CD8-positive, alpha-beta memory T cell (primary cell): ENCODE measurements at regions not wholly inside any gene's neighbourhood (a gene's known extent, or its start where the extent isn't known, plus 50 kb on each side); places are given as distances from the start of the nearest gene placed in this dataset.

ENCODE experiments used
- CTCF ChIA-PET: fragments of 350-600 bp; sonication (Branson Sonifier 250); formaldehyde crosslinking; loops from one replicate; lab custom pipeline; 2021; ENCODE audit warnings: antibody characterized with exemption; lab: Charles Lee
- POLR2A ChIA-PET: fragments of 350-600 bp; sonication (Branson Sonifier 250); formaldehyde crosslinking; loops from one replicate; lab custom pipeline; 2021; ENCODE audit warnings: antibody characterized with exemption; lab: Charles Lee
- DNase-seq, 5 donors: peaks; one replicate each; pipeline versions ENCODE4 v3.0.0 to v3.0.0-alpha.2; 2020 to 2022; ENCODE audit warnings: mixed read lengths in 1 of 5
- H3K27ac ChIP-seq: one replicate; pipeline ENCODE4 v1.7.0; 2013; ENCODE audit warnings: low read depth, mild to moderate bottlenecking, low read length, moderate library complexity
- H3K27me3 ChIP-seq: 2 replicates; pipeline ENCODE4 v1.7.0; 2013; ENCODE audit warnings: low read length, mild to moderate bottlenecking; ENCODE audit not compliant: insufficient read depth, poor library complexity, severe bottlenecking
- H3K36me3 ChIP-seq: 2 replicates; pipeline ENCODE4 v1.7.0; 2013; ENCODE audit warnings: mild to moderate bottlenecking, low read length, moderate library complexity; ENCODE audit not compliant: insufficient read depth
- H3K4me1 ChIP-seq: 2 replicates; pipeline ENCODE4 v1.7.0; 2013; ENCODE audit warnings: mild to moderate bottlenecking, low read length, moderate library complexity; ENCODE audit not compliant: insufficient read depth
- H3K4me3 ChIP-seq: 2 replicates; pipeline ENCODE4 v1.7.0; 2013; ENCODE audit warnings: mild to moderate bottlenecking, low read length
- H3K9me3 ChIP-seq: 2 replicates; pipeline ENCODE4 v1.7.0; 2013; ENCODE audit warnings: mild to moderate bottlenecking, low read length
- H3K27ac Mint-ChIP-seq, 8 donors: one replicate each; pipeline ENCODE4 v1.8.0; 2020 to 2021; ENCODE audit warnings: mixed read lengths in 8 of 8, mild to moderate bottlenecking in 6 of 8, inconsistent platforms in 3 of 8, moderate library complexity in 3 of 8
- H3K27me3 Mint-ChIP-seq, 2 donors: one replicate each; pipeline ENCODE4 v1.8.0; 2020 to 2021; ENCODE audit warnings: mixed read lengths in 2 of 2, mild to moderate bottlenecking in 1 of 2, moderate library complexity in 1 of 2
- H3K36me3 Mint-ChIP-seq, 3 donors: one replicate each; pipeline ENCODE4 v1.8.0; 2020 to 2021; ENCODE audit warnings: mixed read lengths in 3 of 3, inconsistent platforms in 1 of 3, mild to moderate bottlenecking in 1 of 3
- H3K4me1 Mint-ChIP-seq, 3 donors: one replicate each; pipeline ENCODE4 v1.8.0; 2020 to 2021; ENCODE audit warnings: mixed read lengths in 3 of 3, inconsistent platforms in 1 of 3, mild to moderate bottlenecking in 1 of 3
- H3K4me3 Mint-ChIP-seq, 7 donors: one replicate each; pipeline ENCODE4 v1.8.0; 2020 to 2021; ENCODE audit warnings: mixed read lengths in 7 of 7, mild to moderate bottlenecking in 6 of 7, moderate library complexity in 4 of 7, inconsistent platforms in 2 of 7
- H3K9me3 Mint-ChIP-seq, 5 donors: one replicate each; pipeline ENCODE4 v1.8.0; 2020 to 2022; ENCODE audit warnings: mixed read lengths in 5 of 5, mild to moderate bottlenecking in 3 of 5, moderate library complexity in 2 of 5, inconsistent platforms in 1 of 5

- Histone ChIP-seq H3K27me3 (no peaks in the 10 kb centered on the region), H3K4me1 (no peaks in the 10 kb centered on the region), H3K4me3 (no peak overlapping the region), H3K36me3 (no peaks in the 10 kb centered on the region), H3K27ac (no peak overlapping the region), H3K9me3 (no peaks in the 10 kb centered on the region)
- peak overlapping the region in 2 of 8 donors; percentile 26 to 40 for H3K27ac Mint-ChIP-seq
- POLR2A ChIA-PET: no interaction called here
- CTCF ChIA-PET: no interaction called here
- H3K9me3 Mint-ChIP-seq: no peaks in the 10 kb centered on the region
- DNase-seq: no peak
- no peak overlapping the region for H3K4me3 Mint-ChIP-seq
- H3K36me3 Mint-ChIP-seq: no peaks in the 10 kb centered on the region
- H3K27me3 Mint-ChIP-seq: no peaks in the 10 kb centered on the region
- no peaks in the 10 kb centered on the region for H3K4me1 Mint-ChIP-seq
These were observed 62.1 kb upstream of the TPM4 start for GRCh38 chr19:16013851-16014840.

GRCh38 chr19:16014923-16015804 lies 61.1 kb upstream of the TPM4 start:
- H3K9me3 Mint-ChIP-seq: no peaks in the 10 kb centered on the region
- H3K27ac Mint-ChIP-seq: peak overlapping the region in 2 of 8 donors; percentile 57 to 64
- Histone ChIP-seq H3K36me3 (no peaks in the 10 kb centered on the region), H3K4me3 (no peak overlapping the region), H3K4me1 (no peaks in the 10 kb centered on the region), H3K27ac (no peak overlapping the region), H3K27me3 (no peaks in the 10 kb centered on the region), H3K9me3 (no peaks in the 10 kb centered on the region)
- no peaks in the 10 kb centered on the region for H3K36me3 Mint-ChIP-seq
- no peak for DNase-seq
- POLR2A ChIA-PET: no interaction called here
- H3K27me3 Mint-ChIP-seq: no peaks in the 10 kb centered on the region
- H3K4me3 Mint-ChIP-seq: no peak overlapping the region
- CTCF ChIA-PET: no interaction called here
- H3K4me1 Mint-ChIP-seq: no peaks in the 10 kb centered on the region

GRCh38 chr19:16015805-16016173 lies 60.5 kb upstream of the TPM4 start:
- no peaks in the 10 kb centered on the region for H3K9me3 Mint-ChIP-seq
- no peaks in the 10 kb centered on the region for H3K27me3 ChIP-seq
- ChIA-PET CTCF (no interaction called here), POLR2A (no interaction called here)
- no peak overlapping the region for H3K27ac ChIP-seq
- peak overlapping the region in 1 of 8 donors; percentile 64 for H3K27ac Mint-ChIP-seq
- no peaks in the 10 kb centered on the region for H3K4me1 Mint-ChIP-seq
- H3K27me3 Mint-ChIP-seq: no peaks in the 10 kb centered on the region
- H3K36me3 Mint-ChIP-seq: no peaks in the 10 kb centered on the region
- no peaks in the 10 kb centered on the region for H3K4me1 ChIP-seq
- no peaks in the 10 kb centered on the region for H3K9me3 ChIP-seq
- no peak overlapping the region for H3K4me3 ChIP-seq
- H3K36me3 ChIP-seq: no peaks in the 10 kb centered on the region
- H3K4me3 Mint-ChIP-seq: no peak overlapping the region
- DNase-seq: no peak

GRCh38 chr19:16016226-16017137 lies 59.8 kb upstream of the TPM4 start:
- H3K27ac ChIP-seq: no peak overlapping the region
- H3K4me3 Mint-ChIP-seq: no peak overlapping the region
- no peaks in the 10 kb centered on the region for H3K4me1 Mint-ChIP-seq
- no peaks in the 10 kb centered on the region for H3K36me3 ChIP-seq
- no peaks in the 10 kb centered on the region for H3K9me3 ChIP-seq
- no peak overlapping the region for H3K27ac Mint-ChIP-seq
- no peaks in the 10 kb centered on the region for H3K9me3 Mint-ChIP-seq
- CTCF ChIA-PET: no interaction called here
- no peaks in the 10 kb centered on the region for H3K27me3 Mint-ChIP-seq
- no peaks in the 10 kb centered on the region for H3K4me1 ChIP-seq
- no peaks in the 10 kb centered on the region for H3K27me3 ChIP-seq
- no peaks in the 10 kb centered on the region for H3K36me3 Mint-ChIP-seq
- POLR2A ChIA-PET: no interaction called here
- no peak overlapping the region for H3K4me3 ChIP-seq
- DNase-seq: no peak

- Mint-ChIP-seq H3K4me3 (no peak overlapping the region), H3K27ac (no peak overlapping the region), H3K9me3 (no peaks in the 10 kb centered on the region), H3K36me3 (no peaks in the 10 kb centered on the region), H3K4me1 (no peaks in the 10 kb centered on the region), H3K27me3 (no peaks in the 10 kb centered on the region)
- no peak overlapping the region for H3K4me3 ChIP-seq
- no peaks in the 10 kb centered on the region for H3K4me1 ChIP-seq
- no peaks in the 10 kb centered on the region for H3K27me3 ChIP-seq
- ChIA-PET POLR2A (no interaction called here), CTCF (no interaction called here)
- H3K27ac ChIP-seq: no peak overlapping the region
- H3K9me3 ChIP-seq: no peaks in the 10 kb centered on the region
- no peaks in the 10 kb centered on the region for H3K36me3 ChIP-seq
- DNase-seq: no peak
These were observed 59.2 kb upstream of the TPM4 start for GRCh38 chr19:16017138-16017490.

- H3K27ac Mint-ChIP-seq: no peak overlapping the region
- no peaks in the 10 kb centered on the region for H3K36me3 ChIP-seq
- H3K4me1 Mint-ChIP-seq: no peaks in the 10 kb centered on the region
- no peak overlapping the region for H3K4me3 Mint-ChIP-seq
- ChIA-PET CTCF (no interaction called here), POLR2A (no interaction called here)
- H3K4me1 ChIP-seq: no peaks in the 10 kb centered on the region
- no peak for DNase-seq
- no peaks in the 10 kb centered on the region for H3K9me3 Mint-ChIP-seq
- no peak overlapping the region for H3K27ac ChIP-seq
- no peaks in the 10 kb centered on the region for H3K9me3 ChIP-seq
- no peak overlapping the region for H3K4me3 ChIP-seq
- H3K36me3 Mint-ChIP-seq: no peaks in the 10 kb centered on the region
- H3K27me3 Mint-ChIP-seq: no peaks in the 10 kb centered on the region
- no peaks in the 10 kb centered on the region for H3K27me3 ChIP-seq
These were observed 58.1 kb upstream of the TPM4 start for GRCh38 chr19:16018106-16018755.

- no peaks in the 10 kb centered on the region for H3K36me3 Mint-ChIP-seq
- DNase-seq: no peak
- H3K4me3 Mint-ChIP-seq: peak overlapping the region in 1 of 7 donors; percentile 66
- no peak overlapping the region for H3K27ac Mint-ChIP-seq
- H3K36me3 ChIP-seq: no peaks in the 10 kb centered on the region
- no peak overlapping the region for H3K4me3 ChIP-seq
- CTCF ChIA-PET: no interaction called here
- no peaks in the 10 kb centered on the region for H3K27me3 Mint-ChIP-seq
- H3K9me3 Mint-ChIP-seq: no peaks in the 10 kb centered on the region
- POLR2A ChIA-PET: no interaction called here
- H3K4me1 Mint-ChIP-seq: no peaks in the 10 kb centered on the region
- no peaks in the 10 kb centered on the region for H3K4me1 ChIP-seq
- no peaks in the 10 kb centered on the region for H3K27me3 ChIP-seq
- no peaks in the 10 kb centered on the region for H3K9me3 ChIP-seq
- H3K27ac ChIP-seq: no peak overlapping the region
These were observed 57.3 kb upstream of the TPM4 start for GRCh38 chr19:16018801-16019551.
